ENCODE measurements at regions not wholly inside any gene's neighbourhood (a gene's known extent, or its start where the extent isn't known, plus 50 kb on each side); places are given as distances from the start of the nearest gene placed in this dataset.
"Not testable (repeated sequence)": the region's sequence is repeated elsewhere in the genome, so short reads cannot be mapped to it uniquely, and the experiment has no call there.

- no peak for DNase-seq
Measured at GRCh38 chr2:150207979-150208378, 279.5 kb downstream of the RND3 start.

GRCh38 chr2:150204451-150204850, 283.0 kb downstream of the RND3 start:
- DNase-seq: no peak

GRCh38 chr2:150194816-150195215, 292.7 kb downstream of the RND3 start:
- not testable (repeated sequence) for DNase-seq

- no peak for DNase-seq
Measured at GRCh38 chr2:150192701-150193100, 294.8 kb downstream of the RND3 start.

- no peak for DNase-seq
Measured at GRCh38 chr2:150191349-150191748, 296.1 kb downstream of the RND3 start.

- DNase-seq: no peak
Measured at GRCh38 chr2:150190546-150190945, 296.9 kb downstream of the RND3 start.

GRCh38 chr2:150188800-150189199, 298.7 kb downstream of the RND3 start:
- DNase-seq: no peak

GRCh38 chr2:150188177-150188576, 299.3 kb downstream of the RND3 start:
- DNase-seq: no peak

- DNase-seq: no peak
Measured at GRCh38 chr2:150182566-150183235, 304.8 kb downstream of the RND3 start.

GRCh38 chr2:150178591-150178990, 308.9 kb downstream of the RND3 start:
- DNase-seq: no peak

- DNase-seq: no peak
Measured at GRCh38 chr2:150174971-150175421, 312.5 kb downstream of the RND3 start.

GRCh38 chr2:150174056-150174805, 313.2 kb downstream of the RND3 start:
- DNase-seq: no peak

GRCh38 chr2:150171065-150171548, 316.4 kb downstream of the RND3 start:
- no peak for DNase-seq

- no peak for DNase-seq
Measured at GRCh38 chr2:150169237-150169629, 318.2 kb downstream of the RND3 start.

- DNase-seq: no peak
Measured at GRCh38 chr2:150168595-150169236, 318.8 kb downstream of the RND3 start.

GRCh38 chr2:150167711-150168110, 319.8 kb downstream of the RND3 start:
- DNase-seq: no peak

GRCh38 chr2:150166313-150167051, 321.0 kb downstream of the RND3 start:
- no peak for DNase-seq

- no peak for DNase-seq
Measured at GRCh38 chr2:150165988-150166312, 321.5 kb downstream of the RND3 start.

GRCh38 chr2:150165442-150165841, 322.0 kb downstream of the RND3 start:
- no peak for DNase-seq

GRCh38 chr2:150162241-150162942, 325.1 kb downstream of the RND3 start:
- no peak for DNase-seq

GRCh38 chr2:150160058-150160457, 327.4 kb downstream of the RND3 start:
- DNase-seq: no peak

- DNase-seq: no peak
Measured at GRCh38 chr2:150159300-150159699, 328.2 kb downstream of the RND3 start.

GRCh38 chr2:150156876-150157275, 330.6 kb downstream of the RND3 start:
- no peak for DNase-seq

Measured in SHP77 treated with DMSO at 0.1 percent for 48 hours (cell line).